ENCODE measurements at regions not wholly inside any gene's neighbourhood (a gene's known extent, or its start where the extent isn't known, plus 50 kb on each side); places are given as distances from the start of the nearest gene placed in this dataset.

DNA sequence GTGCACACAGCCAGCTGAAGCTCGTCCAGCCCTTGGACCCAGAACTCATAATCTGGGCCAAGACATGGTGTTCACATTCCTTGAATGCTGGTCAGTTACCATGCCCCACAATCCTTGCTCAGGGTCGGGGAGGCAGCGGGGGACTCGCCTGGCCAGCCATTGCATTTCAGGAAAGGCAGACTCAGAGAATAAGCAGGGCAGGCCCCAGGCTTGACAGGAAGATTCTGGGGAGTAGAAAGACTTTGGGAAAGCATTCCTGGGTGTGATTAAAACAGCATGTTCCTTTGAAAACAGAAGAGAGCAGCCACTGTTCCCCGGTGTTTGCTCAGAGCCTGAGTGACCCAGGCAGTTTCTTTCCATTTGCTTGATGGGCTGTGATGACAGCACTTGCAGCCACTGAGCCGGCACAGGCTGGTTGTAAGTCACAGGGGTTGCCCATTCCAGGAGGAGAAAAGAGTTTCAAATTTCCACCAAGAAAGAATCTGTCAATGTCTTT is 473.7 kb downstream of the TYW1 start:
- TF ChIP-seq, protein P1, sequence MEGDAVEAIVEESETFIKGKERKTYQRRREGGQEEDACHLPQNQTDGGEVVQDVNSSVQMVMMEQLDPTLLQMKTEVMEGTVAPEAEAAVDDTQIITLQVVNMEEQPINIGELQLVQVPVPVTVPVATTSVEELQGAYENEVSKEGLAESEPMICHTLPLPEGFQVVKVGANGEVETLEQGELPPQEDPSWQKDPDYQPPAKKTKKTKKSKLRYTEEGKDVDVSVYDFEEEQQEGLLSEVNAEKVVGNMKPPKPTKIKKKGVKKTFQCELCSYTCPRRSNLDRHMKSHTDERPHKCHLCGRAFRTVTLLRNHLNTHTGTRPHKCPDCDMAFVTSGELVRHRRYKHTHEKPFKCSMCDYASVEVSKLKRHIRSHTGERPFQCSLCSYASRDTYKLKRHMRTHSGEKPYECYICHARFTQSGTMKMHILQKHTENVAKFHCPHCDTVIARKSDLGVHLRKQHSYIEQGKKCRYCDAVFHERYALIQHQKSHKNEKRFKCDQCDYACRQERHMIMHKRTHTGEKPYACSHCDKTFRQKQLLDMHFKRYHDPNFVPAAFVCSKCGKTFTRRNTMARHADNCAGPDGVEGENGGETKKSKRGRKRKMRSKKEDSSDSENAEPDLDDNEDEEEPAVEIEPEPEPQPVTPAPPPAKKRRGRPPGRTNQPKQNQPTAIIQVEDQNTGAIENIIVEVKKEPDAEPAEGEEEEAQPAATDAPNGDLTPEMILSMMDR (IDR thresholded peaks at IDR 0.05; ENCODE audit: control insufficient read depth, insufficient read depth, low read depth, low read length, missing control alignments) = no peak
- H3K4me3 ChIP-seq (ENCODE audit: control insufficient read depth, low read depth, low read length) = no peak overlapping the region
- no peak for DNase-seq (ENCODE audit: low read depth)

DNA sequence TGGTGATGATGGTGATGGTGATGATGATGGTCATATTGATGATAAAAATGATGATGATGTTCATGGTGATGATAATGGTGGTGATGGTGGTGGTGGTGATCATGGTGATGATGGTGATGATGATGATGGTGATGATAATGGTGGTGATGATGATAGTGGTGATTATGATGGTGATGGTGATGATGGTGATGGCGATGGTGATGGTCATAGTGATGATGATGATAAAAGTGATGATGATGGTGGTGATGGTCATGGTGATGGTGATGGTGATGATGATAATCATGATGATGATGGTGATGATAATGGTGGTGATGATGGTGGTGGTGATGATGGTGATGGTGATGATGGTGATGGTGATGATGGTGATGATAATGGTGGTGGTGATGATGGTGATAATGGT is 478.7 kb downstream of the TYW1 start:
- TF ChIP-seq, protein P1 (IDR thresholded peaks at IDR 0.05; ENCODE audit: control insufficient read depth, insufficient read depth, low read depth, low read length, missing control alignments) = no peak
- DNase-seq (ENCODE audit: low read depth) = no peak
- H3K4me3 ChIP-seq (ENCODE audit: control insufficient read depth, low read depth, low read length) = no peak overlapping the region

DNA sequence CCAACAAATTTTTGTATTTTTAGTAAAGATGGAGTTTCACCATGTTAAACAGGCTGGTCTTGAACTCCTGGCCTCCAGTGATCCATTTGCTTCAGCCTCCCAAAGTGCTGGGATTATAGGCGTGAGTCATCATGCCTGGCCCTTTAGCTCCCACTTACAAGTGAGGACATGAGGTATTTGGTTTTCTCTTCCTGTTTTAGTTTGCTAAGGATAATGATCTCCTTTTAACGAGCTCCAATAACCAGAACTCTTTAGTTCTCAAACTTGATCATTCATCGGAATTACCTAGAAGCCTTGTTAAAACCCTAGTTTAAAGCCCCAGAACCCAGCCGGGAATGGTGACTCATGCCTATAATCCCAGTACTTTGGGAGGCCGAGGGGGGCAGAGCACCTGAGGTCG is 481.4 kb downstream of the TYW1 start:
- TF ChIP-seq, protein P1 (IDR thresholded peaks at IDR 0.05; ENCODE audit: control insufficient read depth, insufficient read depth, low read depth, low read length, missing control alignments) = no peak
- no peak overlapping the region for H3K4me3 ChIP-seq (ENCODE audit: control insufficient read depth, low read depth, low read length)
- DNase-seq (ENCODE audit: low read depth) = no peak

DNA sequence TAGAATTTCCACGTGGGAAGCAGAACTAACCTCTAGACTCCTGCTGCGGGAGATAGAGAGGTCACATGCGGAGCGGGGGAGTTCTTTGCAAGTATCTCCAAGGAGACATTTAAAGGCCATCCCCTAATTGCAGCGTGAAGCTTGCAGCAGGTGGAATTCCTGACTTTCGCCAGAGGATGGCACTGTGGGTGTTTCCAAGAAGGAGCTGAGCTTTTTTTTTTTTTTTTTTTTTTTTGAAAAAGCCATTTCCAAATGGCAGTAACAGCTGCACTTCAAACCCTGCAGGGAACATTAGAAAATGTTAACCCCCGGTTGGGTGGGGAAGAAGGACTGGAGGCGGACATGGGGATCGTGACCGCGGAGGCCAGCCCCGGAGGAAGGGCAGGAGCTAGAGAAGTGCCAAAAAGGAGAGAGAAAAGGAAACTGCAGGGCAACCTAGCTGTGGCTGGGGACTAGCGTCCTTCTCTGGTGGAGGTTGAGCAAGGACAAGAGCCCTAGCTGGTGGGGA is 487.7 kb downstream of the TYW1 start:
- H3K4me3 ChIP-seq (ENCODE audit: control insufficient read depth, low read depth, low read length) = peak overlapping the region; percentile 18
- peak; percentile 24 for DNase-seq (ENCODE audit: low read depth)
- TF ChIP-seq, protein P1 (IDR thresholded peaks at IDR 0.05; ENCODE audit: control insufficient read depth, insufficient read depth, low read depth, low read length, missing control alignments) = peak; percentile 71

DNA sequence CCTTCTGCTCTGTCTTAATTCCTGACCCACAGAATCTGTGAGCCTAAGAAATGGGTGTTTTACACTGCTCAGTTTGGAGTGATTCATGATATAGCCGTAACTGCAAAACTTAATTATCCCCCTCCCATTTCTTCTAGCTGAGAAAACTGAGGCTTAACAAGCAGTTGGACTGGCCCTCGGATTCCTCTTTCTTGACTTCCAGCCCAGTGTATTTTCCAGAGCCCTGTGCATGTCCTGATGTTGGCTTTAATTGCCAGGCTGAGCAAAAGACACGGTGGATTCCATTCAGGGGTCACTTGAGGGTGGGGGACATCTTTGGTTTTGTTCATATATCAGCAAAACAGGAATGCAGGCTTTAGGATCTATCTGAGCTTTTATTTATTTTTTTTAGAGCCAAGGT is 489.8 kb downstream of the TYW1 start:
- no peak overlapping the region for H3K4me3 ChIP-seq (ENCODE audit: control insufficient read depth, low read depth, low read length)
- TF ChIP-seq, protein P1 (IDR thresholded peaks at IDR 0.05; ENCODE audit: control insufficient read depth, insufficient read depth, low read depth, low read length, missing control alignments) = no peak
- no peak for DNase-seq (ENCODE audit: low read depth)

DNA sequence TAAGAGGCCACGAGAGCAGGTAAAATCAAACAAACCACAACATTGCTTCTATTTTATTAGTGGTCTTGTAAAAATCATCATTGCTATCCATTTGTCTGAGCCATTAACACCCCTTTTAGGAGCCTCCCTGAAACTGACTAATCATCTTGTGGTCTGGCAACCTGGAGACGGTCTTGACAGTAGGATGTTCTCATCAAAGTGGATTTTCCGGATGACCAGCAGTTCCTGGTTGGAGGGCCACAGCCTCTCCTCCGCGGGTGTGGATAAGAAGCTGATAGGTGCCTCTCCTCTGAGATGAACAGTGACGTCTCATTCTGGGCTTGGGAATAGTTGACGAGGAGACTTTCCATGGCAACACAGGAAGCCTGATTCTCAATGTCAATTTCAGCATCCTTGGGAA is 490.7 kb downstream of the TYW1 start:
- DNase-seq (ENCODE audit: low read depth) = no peak
- no peak overlapping the region for H3K4me3 ChIP-seq (ENCODE audit: control insufficient read depth, low read depth, low read length)
- TF ChIP-seq, protein P1 (IDR thresholded peaks at IDR 0.05; ENCODE audit: control insufficient read depth, insufficient read depth, low read depth, low read length, missing control alignments) = no peak

DNA sequence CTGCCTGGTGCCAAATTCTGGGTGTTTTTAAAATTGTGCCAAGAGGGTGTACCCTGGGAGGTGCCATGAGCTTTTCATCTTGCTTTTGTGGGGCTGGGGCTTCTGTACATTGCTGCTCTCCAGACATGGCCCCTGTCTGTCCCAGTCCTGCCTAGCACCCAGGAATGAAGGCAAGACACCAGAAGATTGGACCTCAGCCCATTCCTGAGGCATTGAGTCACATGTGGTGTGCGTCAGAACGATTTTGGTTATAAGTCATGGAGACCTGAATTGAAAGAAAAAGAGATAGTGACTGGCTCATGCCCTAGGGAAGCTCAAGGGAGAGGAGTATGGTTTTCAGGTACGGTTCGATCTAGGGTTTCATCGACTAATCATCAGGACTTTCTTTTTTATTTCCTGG is 493.2 kb downstream of the TYW1 start:
- DNase-seq (ENCODE audit: low read depth) = no peak
- no peak overlapping the region for H3K4me3 ChIP-seq (ENCODE audit: control insufficient read depth, low read depth, low read length)
- TF ChIP-seq, protein P1 (IDR thresholded peaks at IDR 0.05; ENCODE audit: control insufficient read depth, insufficient read depth, low read depth, low read length, missing control alignments) = no peak
